ENCODE measurements at regions not wholly inside any gene's neighbourhood (a gene's known extent, or its start where the extent isn't known, plus 50 kb on each side); places are given as distances from the start of the nearest gene placed in this dataset.

DNA sequence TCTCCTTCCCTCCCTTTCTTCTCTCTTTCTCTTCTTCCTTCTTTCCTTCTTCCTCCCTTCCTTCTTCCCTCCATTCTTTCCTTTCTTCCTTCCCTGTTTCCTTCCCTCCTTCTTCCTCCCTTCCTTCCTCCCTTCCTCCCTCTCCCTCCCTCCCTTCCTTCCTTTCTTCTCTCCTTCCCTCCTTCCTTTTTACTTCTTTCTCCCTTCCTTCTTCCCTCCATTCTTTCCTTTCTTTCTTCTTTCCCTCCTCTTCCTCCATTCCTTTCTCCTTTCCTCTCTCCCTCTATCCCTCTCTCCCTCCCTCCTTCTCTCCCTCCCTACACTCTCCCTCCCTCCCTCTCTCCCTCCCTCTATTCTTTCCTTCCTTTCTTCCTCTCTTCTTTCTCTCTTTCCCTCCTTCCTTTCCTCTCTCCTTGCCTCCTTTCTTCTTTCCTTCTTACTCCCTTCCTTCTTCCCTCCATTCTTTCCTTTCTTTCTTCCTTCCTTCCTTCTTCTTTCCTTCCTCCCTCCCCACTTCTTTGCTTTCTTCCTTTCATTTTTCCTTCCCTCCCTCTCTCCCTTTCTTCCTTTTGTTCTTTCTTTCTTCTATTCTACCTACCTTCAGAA lies 200.4 kb upstream of the SSTR4 start:
- Mint-ChIP-seq H3K36me3 (ENCODE audit: low read depth) (no peaks in the 10 kb centered on the region), H3K27me3 (no peaks in the 10 kb centered on the region), H3K4me3 (no peak overlapping the region), H3K4me1 (ENCODE audit: low read depth) (no peaks in the 10 kb centered on the region), H3K27ac (no peak overlapping the region), H3K9me3 (peaks cover 5% of the 10 kb centered on the region)
- POLR2A ChIA-PET: interaction anchor here (0.7 kb wide), 1 partner anchor 1103 kb away, joined by 3 read pairs; no protein-coding TSS in a partner anchor
- H3K9me3 ChIP-seq (ENCODE audit: control insufficient read depth in 1 of 2, insufficient read depth in 1 of 2, low read length in 2 of 2): no peaks in the 10 kb centered on the region
- TF ChIP-seq, protein P1, sequence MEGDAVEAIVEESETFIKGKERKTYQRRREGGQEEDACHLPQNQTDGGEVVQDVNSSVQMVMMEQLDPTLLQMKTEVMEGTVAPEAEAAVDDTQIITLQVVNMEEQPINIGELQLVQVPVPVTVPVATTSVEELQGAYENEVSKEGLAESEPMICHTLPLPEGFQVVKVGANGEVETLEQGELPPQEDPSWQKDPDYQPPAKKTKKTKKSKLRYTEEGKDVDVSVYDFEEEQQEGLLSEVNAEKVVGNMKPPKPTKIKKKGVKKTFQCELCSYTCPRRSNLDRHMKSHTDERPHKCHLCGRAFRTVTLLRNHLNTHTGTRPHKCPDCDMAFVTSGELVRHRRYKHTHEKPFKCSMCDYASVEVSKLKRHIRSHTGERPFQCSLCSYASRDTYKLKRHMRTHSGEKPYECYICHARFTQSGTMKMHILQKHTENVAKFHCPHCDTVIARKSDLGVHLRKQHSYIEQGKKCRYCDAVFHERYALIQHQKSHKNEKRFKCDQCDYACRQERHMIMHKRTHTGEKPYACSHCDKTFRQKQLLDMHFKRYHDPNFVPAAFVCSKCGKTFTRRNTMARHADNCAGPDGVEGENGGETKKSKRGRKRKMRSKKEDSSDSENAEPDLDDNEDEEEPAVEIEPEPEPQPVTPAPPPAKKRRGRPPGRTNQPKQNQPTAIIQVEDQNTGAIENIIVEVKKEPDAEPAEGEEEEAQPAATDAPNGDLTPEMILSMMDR (IDR thresholded peaks at IDR 0.05): no peak
- no peaks in the 10 kb centered on the region for H3K36me3 ChIP-seq (ENCODE audit: insufficient read depth, low read length)
- no peaks in the 10 kb centered on the region for H3K27me3 ChIP-seq (ENCODE audit: control insufficient read depth in 1 of 2, insufficient read depth in 2 of 2, low read length in 2 of 2)
- CTCF ChIA-PET: no interaction called here
- ATAC-seq (ENCODE audit: poor library complexity) (no peak), DNase-seq (no peak)
- no peak overlapping the region for H3K4me3 ChIP-seq (ENCODE audit: low read length)
- no peaks in the 10 kb centered on the region for H3K4me1 ChIP-seq (ENCODE audit: insufficient read depth, low read length)
- intact Hi-C loops (cut with DNase I, micrococcal nuclease): no loop called here
- H3K27ac ChIP-seq (ENCODE audit: low read depth in 1 of 2, low read length in 2 of 2): no peak overlapping the region

DNA sequence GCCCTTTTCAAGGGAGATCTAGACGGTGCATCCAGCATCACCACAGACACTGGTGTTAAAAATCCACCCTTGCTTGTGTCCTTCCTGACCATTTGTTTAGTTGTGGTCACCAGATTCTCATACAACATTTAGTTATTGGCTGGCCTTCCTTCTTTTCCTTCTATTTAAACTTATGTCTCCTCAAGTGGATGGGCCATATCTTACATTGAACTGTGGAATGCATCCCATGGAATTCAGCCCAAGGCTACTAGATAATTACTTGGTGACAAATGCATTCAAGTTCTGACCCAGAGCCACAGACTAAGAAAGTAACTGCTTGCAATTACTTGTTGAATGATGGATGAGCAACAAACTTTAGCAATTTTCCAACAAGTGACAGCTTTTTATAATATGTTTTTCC lies 198.9 kb upstream of the SSTR4 start:
- Mint-ChIP-seq H3K4me3 (no peak overlapping the region), H3K4me1 (ENCODE audit: low read depth) (no peaks in the 10 kb centered on the region), H3K27me3 (no peaks in the 10 kb centered on the region), H3K9me3 (peaks cover 5% of the 10 kb centered on the region), H3K27ac (no peak overlapping the region), H3K36me3 (ENCODE audit: low read depth) (no peaks in the 10 kb centered on the region)
- CTCF ChIA-PET: no interaction called here
- no peaks in the 10 kb centered on the region for H3K9me3 ChIP-seq (ENCODE audit: control insufficient read depth in 1 of 2, insufficient read depth in 1 of 2, low read length in 2 of 2)
- no peak overlapping the region for H3K4me3 ChIP-seq (ENCODE audit: low read length)
- H3K27ac ChIP-seq (ENCODE audit: low read depth in 1 of 2, low read length in 2 of 2): no peak overlapping the region
- POLR2A ChIA-PET: no interaction called here
- ATAC-seq (ENCODE audit: poor library complexity) (no peak), DNase-seq (no peak)
- H3K4me1 ChIP-seq (ENCODE audit: insufficient read depth, low read length): no peaks in the 10 kb centered on the region
- intact Hi-C loops (cut with DNase I, micrococcal nuclease): no loop called here
- H3K27me3 ChIP-seq (ENCODE audit: control insufficient read depth in 1 of 2, insufficient read depth in 2 of 2, low read length in 2 of 2): no peaks in the 10 kb centered on the region
- TF ChIP-seq, protein P1 (IDR thresholded peaks at IDR 0.05): no peak
- H3K36me3 ChIP-seq (ENCODE audit: insufficient read depth, low read length): no peaks in the 10 kb centered on the region

DNA sequence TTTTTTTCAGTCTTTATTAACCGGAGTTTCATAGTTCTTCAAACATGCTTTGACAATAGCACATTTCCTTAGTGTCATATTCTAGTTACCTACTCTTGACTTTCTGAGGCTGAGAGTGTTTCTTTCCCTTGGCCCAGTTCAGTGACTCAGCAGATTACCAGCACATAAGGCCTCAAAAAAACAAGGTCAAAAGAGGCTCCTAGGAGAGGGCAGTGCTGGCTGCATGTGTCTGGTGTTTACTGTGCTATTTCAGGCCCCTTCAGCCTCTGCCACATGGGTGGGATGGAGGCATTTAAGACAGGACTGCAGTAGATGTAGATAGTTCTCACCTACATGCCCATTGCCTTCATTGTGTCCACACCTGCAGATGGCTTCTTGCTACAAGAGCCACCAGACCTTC lies 198.2 kb upstream of the SSTR4 start:
- Histone ChIP-seq H3K9me3 (ENCODE audit: control insufficient read depth in 1 of 2, insufficient read depth in 1 of 2, low read length in 2 of 2) (no peaks in the 10 kb centered on the region), H3K4me3 (ENCODE audit: low read length) (no peak overlapping the region), H3K36me3 (ENCODE audit: insufficient read depth, low read length) (no peaks in the 10 kb centered on the region), H3K27ac (ENCODE audit: low read depth in 1 of 2, low read length in 2 of 2) (no peak overlapping the region), H3K4me1 (ENCODE audit: insufficient read depth, low read length) (no peaks in the 10 kb centered on the region), H3K27me3 (ENCODE audit: control insufficient read depth in 1 of 2, insufficient read depth in 2 of 2, low read length in 2 of 2) (no peaks in the 10 kb centered on the region)
- no peak overlapping the region for H3K27ac Mint-ChIP-seq
- H3K9me3 Mint-ChIP-seq: peaks cover 5% of the 10 kb centered on the region
- no peaks in the 10 kb centered on the region for H3K36me3 Mint-ChIP-seq (ENCODE audit: low read depth)
- ChIA-PET POLR2A (no interaction called here), CTCF (no interaction called here)
- H3K27me3 Mint-ChIP-seq: no peaks in the 10 kb centered on the region
- ATAC-seq (ENCODE audit: poor library complexity) (no peak), DNase-seq (no peak)
- no peak overlapping the region for H3K4me3 Mint-ChIP-seq
- no peaks in the 10 kb centered on the region for H3K4me1 Mint-ChIP-seq (ENCODE audit: low read depth)
- intact Hi-C loops (cut with DNase I, micrococcal nuclease): no loop called here
- TF ChIP-seq, protein P1 (IDR thresholded peaks at IDR 0.05): no peak

Measured in CD4-positive, alpha-beta T cell (primary cell).